ENCODE measurements at regions not wholly inside any gene's neighbourhood (a gene's known extent, or its start where the extent isn't known, plus 50 kb on each side); places are given as distances from the start of the nearest gene placed in this dataset.

DNA sequence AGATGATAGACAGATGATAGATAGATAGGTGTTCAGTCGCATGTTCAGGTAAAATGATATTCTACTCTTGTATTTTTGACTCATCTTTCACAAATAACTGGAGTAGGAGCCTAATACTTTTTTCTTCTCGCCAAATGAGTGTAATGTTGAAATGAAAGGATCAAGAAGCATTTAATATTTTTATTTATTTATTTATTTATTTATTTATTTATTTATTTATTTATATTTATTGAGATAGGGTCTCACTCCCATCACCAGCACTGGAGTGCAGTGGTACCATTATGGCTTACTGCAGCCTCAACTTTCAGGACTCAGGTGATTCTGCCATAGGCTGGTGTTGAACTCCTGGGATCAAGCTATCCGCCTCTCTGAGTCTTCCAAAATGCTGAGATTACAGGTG is 298.8 kb downstream of the KCNC2 start:
- no peaks in the 10 kb centered on the region for H3K9me3 ChIP-seq (ENCODE audit: low read depth, low read length, poor library complexity, severe bottlenecking)
- no peaks in the 10 kb centered on the region for H3K27me3 ChIP-seq (replicated peaks; ENCODE audit: insufficient read depth, low read depth, low read length, poor library complexity)
- no peaks in the 10 kb centered on the region for H3K4me1 ChIP-seq (ENCODE audit: insufficient read depth, low read length, poor library complexity, severe bottlenecking)
- POLR2A ChIA-PET (ENCODE audit: low non-redundant PET) = no interaction called here
- intact Hi-C loops (cut with micrococcal nuclease; ENCODE audit: unreplicated experiment) = no loop called here
- CTCF ChIA-PET = no interaction called here
- no peaks in the 10 kb centered on the region for H3K36me3 ChIP-seq (ENCODE audit: insufficient read depth, low read length, poor library complexity, severe bottlenecking)
- TF ChIP-seq EZH2 (IDR thresholded peaks at IDR 0.05; ENCODE audit: borderline replicate concordance, low read depth, low read length, poor library complexity, severe bottlenecking) = no peak
- TF ChIP-seq, protein P1, sequence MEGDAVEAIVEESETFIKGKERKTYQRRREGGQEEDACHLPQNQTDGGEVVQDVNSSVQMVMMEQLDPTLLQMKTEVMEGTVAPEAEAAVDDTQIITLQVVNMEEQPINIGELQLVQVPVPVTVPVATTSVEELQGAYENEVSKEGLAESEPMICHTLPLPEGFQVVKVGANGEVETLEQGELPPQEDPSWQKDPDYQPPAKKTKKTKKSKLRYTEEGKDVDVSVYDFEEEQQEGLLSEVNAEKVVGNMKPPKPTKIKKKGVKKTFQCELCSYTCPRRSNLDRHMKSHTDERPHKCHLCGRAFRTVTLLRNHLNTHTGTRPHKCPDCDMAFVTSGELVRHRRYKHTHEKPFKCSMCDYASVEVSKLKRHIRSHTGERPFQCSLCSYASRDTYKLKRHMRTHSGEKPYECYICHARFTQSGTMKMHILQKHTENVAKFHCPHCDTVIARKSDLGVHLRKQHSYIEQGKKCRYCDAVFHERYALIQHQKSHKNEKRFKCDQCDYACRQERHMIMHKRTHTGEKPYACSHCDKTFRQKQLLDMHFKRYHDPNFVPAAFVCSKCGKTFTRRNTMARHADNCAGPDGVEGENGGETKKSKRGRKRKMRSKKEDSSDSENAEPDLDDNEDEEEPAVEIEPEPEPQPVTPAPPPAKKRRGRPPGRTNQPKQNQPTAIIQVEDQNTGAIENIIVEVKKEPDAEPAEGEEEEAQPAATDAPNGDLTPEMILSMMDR (conservative IDR thresholded peaks at IDR 0.05; ENCODE audit: low read depth, low read length) = no peak
- no peak for DNase-seq (ENCODE audit: low spot score)
- H3K27ac ChIP-seq (ENCODE audit: low read depth, low read length, poor library complexity, severe bottlenecking) = no peak overlapping the region
- H3K4me3 ChIP-seq (ENCODE audit: low read depth, low read length, poor library complexity, severe bottlenecking) = no peak overlapping the region
- no TSS peak for BruUV-seq (replicated peaks)

DNA sequence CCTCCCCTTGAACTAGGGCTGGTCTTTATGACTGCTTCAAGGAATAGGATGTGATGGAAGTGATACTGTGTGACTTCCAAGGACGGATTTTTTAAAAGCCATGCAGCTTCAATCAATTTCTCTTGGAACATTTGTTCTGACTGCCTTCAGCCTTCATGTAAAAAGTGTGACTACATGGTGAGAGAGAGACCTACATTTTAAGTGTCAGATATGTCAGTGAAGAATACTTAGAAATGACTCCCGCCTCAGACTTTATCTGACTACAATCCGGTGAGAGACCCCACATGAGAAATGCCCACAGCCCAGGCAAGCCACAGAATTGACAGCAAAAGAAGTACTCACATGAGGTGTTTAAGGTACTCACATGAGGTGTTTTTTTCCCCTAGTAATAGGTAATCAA is 295.3 kb downstream of the KCNC2 start:
- POLR2A ChIA-PET (ENCODE audit: low non-redundant PET) = no interaction called here

DNA sequence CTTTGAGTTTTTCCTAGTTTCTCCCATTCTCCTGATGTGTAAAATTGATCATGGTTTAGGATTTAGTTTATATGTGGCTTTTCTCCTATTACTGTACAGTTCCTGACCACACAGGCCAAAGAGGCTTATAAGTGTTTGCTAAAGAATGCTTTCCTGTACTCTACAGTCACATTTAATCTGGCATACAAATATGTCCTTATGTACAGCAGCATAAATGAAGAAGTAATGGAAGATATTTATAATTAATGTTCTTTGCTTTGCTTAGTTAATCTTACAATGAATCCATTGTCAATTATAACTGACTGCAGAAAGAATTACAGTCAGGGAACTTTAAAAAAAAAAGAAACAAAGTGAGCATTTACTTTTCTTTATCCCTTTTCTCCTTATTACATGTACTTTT is 293.9 kb downstream of the KCNC2 start:
- Histone ChIP-seq H3K27me3 (replicated peaks; ENCODE audit: insufficient read depth, low read depth, low read length, poor library complexity) (no peaks in the 10 kb centered on the region), H3K4me3 (ENCODE audit: low read depth, low read length, poor library complexity, severe bottlenecking) (no peak overlapping the region), H3K36me3 (ENCODE audit: insufficient read depth, low read length, poor library complexity, severe bottlenecking) (no peaks in the 10 kb centered on the region), H3K4me1 (ENCODE audit: insufficient read depth, low read length, poor library complexity, severe bottlenecking) (no peaks in the 10 kb centered on the region), H3K9me3 (ENCODE audit: low read depth, low read length, poor library complexity, severe bottlenecking) (no peaks in the 10 kb centered on the region), H3K27ac (ENCODE audit: low read depth, low read length, poor library complexity, severe bottlenecking) (no peak overlapping the region)
- no peak for DNase-seq (ENCODE audit: low spot score)
- intact Hi-C loops (cut with micrococcal nuclease; ENCODE audit: unreplicated experiment) = no loop called here
- BruUV-seq (replicated peaks) = no TSS peak
- TF ChIP-seq, protein P1 (conservative IDR thresholded peaks at IDR 0.05; ENCODE audit: low read depth, low read length) = no peak
- TF ChIP-seq EZH2 (IDR thresholded peaks at IDR 0.05; ENCODE audit: borderline replicate concordance, low read depth, low read length, poor library complexity, severe bottlenecking) = no peak
- ChIA-PET CTCF (no interaction called here), POLR2A (ENCODE audit: low non-redundant PET) (no interaction called here)

More for the DNA sequence above, 295.3 kb downstream of the KCNC2 start:
- DNase-seq (ENCODE audit: low spot score) = no peak
- H3K4me3 ChIP-seq (ENCODE audit: low read depth, low read length, poor library complexity, severe bottlenecking) = no peak overlapping the region
- no TSS peak for BruUV-seq (replicated peaks)
- TF ChIP-seq, protein P1 (conservative IDR thresholded peaks at IDR 0.05; ENCODE audit: low read depth, low read length) = no peak
- no peak for TF ChIP-seq EZH2 (IDR thresholded peaks at IDR 0.05; ENCODE audit: borderline replicate concordance, low read depth, low read length, poor library complexity, severe bottlenecking)
- no peaks in the 10 kb centered on the region for H3K4me1 ChIP-seq (ENCODE audit: insufficient read depth, low read length, poor library complexity, severe bottlenecking)
- CTCF ChIA-PET = no interaction called here
- H3K27ac ChIP-seq (ENCODE audit: low read depth, low read length, poor library complexity, severe bottlenecking) = no peak overlapping the region
- H3K36me3 ChIP-seq (ENCODE audit: insufficient read depth, low read length, poor library complexity, severe bottlenecking) = no peaks in the 10 kb centered on the region
- H3K9me3 ChIP-seq (ENCODE audit: low read depth, low read length, poor library complexity, severe bottlenecking) = no peaks in the 10 kb centered on the region
- H3K27me3 ChIP-seq (replicated peaks; ENCODE audit: insufficient read depth, low read depth, low read length, poor library complexity) = no peaks in the 10 kb centered on the region
- intact Hi-C loops (cut with micrococcal nuclease; ENCODE audit: unreplicated experiment) = no loop called here

Measured in A673 (cell line).